PFSK-1 (cell line): ENCODE measurements at regions not wholly inside any gene's neighbourhood (a gene's known extent, or its start where the extent isn't known, plus 50 kb on each side); places are given as distances from the start of the nearest gene placed in this dataset.

Source experiments
- POLR2AphosphoS5 ChIP-seq: IDR thresholded peaks from 2 replicates; pipeline ENCODE4 v1.6.1; 2012; ENCODE audit warnings: low read depth, mild to moderate bottlenecking, control low read depth, low read length, moderate library complexity
- SIN3A ChIP-seq: IDR thresholded peaks from 2 replicates; pipeline ENCODE4 v1.6.1; 2012; ENCODE audit warnings: mild to moderate bottlenecking, low read length, moderate library complexity, borderline replicate concordance; ENCODE audit not compliant: insufficient read depth
- TF ChIP-seq, protein P1 (sequence below), 2 experiments: IDR thresholded peaks; 2 replicates each; pipeline versions ENCODE4 v1.6.1 to v1.8.0; 2011 to 2012; ENCODE audit warnings: low read depth in 2 of 2, low read length in 2 of 2, control low read depth in 1 of 2, inconsistent platforms in 1 of 2, mild to moderate bottlenecking in 1 of 2, moderate library complexity in 1 of 2; ENCODE audit not compliant: insufficient read depth in 1 of 2

DNA sequence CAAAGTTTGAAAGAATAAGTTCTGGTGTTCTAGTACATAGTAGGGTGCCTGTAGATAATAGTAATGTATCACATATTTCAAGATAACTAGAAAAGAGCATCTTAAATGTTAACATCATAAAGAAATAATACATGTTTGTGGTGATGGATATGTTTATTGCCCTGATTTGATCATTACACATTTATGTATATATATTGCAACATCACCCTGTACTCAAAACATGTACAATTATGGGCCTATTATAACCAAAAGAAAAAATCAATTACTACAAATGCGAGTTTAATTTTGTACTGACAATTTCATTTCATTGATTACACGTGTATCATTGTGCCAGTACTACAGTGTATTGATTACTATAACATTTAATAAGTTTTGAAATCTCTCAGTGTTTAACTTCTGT is 609.2 kb upstream of the BRINP3 start:
- TF ChIP-seq, protein P1, sequence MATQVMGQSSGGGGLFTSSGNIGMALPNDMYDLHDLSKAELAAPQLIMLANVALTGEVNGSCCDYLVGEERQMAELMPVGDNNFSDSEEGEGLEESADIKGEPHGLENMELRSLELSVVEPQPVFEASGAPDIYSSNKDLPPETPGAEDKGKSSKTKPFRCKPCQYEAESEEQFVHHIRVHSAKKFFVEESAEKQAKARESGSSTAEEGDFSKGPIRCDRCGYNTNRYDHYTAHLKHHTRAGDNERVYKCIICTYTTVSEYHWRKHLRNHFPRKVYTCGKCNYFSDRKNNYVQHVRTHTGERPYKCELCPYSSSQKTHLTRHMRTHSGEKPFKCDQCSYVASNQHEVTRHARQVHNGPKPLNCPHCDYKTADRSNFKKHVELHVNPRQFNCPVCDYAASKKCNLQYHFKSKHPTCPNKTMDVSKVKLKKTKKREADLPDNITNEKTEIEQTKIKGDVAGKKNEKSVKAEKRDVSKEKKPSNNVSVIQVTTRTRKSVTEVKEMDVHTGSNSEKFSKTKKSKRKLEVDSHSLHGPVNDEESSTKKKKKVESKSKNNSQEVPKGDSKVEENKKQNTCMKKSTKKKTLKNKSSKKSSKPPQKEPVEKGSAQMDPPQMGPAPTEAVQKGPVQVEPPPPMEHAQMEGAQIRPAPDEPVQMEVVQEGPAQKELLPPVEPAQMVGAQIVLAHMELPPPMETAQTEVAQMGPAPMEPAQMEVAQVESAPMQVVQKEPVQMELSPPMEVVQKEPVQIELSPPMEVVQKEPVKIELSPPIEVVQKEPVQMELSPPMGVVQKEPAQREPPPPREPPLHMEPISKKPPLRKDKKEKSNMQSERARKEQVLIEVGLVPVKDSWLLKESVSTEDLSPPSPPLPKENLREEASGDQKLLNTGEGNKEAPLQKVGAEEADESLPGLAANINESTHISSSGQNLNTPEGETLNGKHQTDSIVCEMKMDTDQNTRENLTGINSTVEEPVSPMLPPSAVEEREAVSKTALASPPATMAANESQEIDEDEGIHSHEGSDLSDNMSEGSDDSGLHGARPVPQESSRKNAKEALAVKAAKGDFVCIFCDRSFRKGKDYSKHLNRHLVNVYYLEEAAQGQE (IDR thresholded peaks at IDR 0.05; ENCODE audit: insufficient read depth in 1 of 2, low read depth in 2 of 2, low read length in 2 of 2) = no peak
- TF ChIP-seq POLR2AphosphoS5 (no peak), SIN3A (no peak)
